PFSK-1 (cell line): ENCODE measurements at regions not wholly inside any gene's neighbourhood (a gene's known extent, or its start where the extent isn't known, plus 50 kb on each side); places are given as distances from the start of the nearest gene placed in this dataset.

Experiments used
- FOXP2 ChIP-seq: optimal IDR thresholded peaks from 2 replicates; pipeline ENCODE3; 2011; ENCODE audit warnings: borderline replicate concordance, control low read depth, inconsistent platforms; ENCODE audit not compliant: insufficient read depth; ENCODE audit errors: extremely low read length, extremely low read depth
- POLR2AphosphoS5 ChIP-seq: IDR thresholded peaks from 2 replicates; pipeline ENCODE4 v1.6.1; 2012; ENCODE audit warnings: low read depth, mild to moderate bottlenecking, control low read depth, low read length, moderate library complexity
- SIN3A ChIP-seq: IDR thresholded peaks from 2 replicates; pipeline ENCODE4 v1.6.1; 2012; ENCODE audit warnings: mild to moderate bottlenecking, low read length, moderate library complexity, borderline replicate concordance; ENCODE audit not compliant: insufficient read depth
- TAF1 ChIP-seq: IDR thresholded peaks from 2 replicates; pipeline ENCODE4 v1.6.1; 2012; ENCODE audit warnings: low read length, control low read depth, borderline replicate concordance; ENCODE audit not compliant: insufficient read depth
- TF ChIP-seq, protein P1 (sequence below), 2 experiments: IDR thresholded peaks; 2 replicates each; pipeline versions ENCODE4 v1.6.1 to v1.8.0; 2011 to 2012; ENCODE audit warnings: low read depth in 2 of 2, low read length in 2 of 2, control low read depth in 1 of 2, inconsistent platforms in 1 of 2, mild to moderate bottlenecking in 1 of 2, moderate library complexity in 1 of 2; ENCODE audit not compliant: insufficient read depth in 1 of 2

DNA sequence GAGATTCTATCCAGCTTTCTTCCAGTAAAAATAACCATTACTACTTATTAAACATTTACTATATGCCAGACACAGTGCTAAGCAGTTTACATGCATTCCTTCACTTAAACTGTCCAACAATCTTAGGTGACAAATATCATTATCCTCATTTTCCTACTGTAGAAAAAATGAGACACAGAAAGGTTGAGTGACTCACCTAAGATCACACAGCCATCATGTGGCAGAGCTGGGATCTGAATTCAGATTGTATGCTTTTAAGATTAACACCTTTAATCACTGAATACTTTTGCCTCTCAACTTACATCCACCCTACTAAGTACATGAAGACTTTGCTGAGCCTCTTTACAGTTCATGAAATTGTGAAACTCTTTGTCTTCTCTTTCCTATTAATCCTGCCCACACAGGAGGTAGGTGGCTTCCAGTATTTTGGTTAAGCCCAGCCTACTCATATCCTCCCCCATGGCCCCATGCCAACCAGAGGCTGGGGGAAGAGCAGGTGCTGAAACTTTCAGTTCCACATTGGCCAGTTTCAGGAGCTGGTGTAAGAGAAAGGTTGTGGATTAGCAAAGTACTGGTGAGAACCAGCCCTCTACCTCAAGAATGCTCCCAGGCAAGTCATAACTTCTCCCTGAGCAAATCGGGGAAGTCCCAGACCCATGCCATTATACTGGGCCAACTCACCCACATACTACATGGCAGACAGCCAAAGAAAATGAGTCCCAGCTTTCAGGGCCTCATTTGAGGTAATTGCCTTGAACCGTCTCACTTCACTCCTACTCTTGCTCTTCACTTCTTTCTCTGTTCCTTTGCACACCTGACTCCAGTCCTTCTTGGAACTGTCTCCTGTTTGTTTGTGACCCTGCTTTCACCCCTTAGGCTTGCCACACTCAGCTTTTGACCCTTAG is 211.1 kb downstream of the GUCY2F start:
- TF ChIP-seq TAF1, result no peak
- TF ChIP-seq FOXP2, result no peak

DNA sequence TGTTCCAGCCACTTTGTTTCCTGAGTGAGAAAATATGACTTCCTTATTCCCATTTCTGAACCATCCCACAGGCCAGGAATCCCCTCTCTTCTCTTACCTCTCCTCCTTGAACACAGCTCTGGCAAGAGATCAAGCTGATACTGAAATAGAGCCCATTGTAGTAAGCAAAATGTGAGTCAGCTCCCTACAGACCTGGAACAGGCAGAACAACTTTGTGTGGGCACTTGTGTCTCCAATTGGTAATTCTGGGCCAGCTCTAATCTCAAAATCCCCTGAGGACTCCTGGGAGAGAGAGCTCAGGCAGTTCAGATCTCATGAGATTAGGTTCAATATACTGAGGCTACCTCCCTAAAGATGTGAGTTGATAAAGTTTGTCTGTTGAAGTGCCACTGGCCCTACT is 213.5 kb downstream of the GUCY2F start:
- TF ChIP-seq FOXP2 (no peak), TAF1 (no peak), POLR2AphosphoS5 (no peak), SIN3A (no peak)
- TF ChIP-seq, protein P1, sequence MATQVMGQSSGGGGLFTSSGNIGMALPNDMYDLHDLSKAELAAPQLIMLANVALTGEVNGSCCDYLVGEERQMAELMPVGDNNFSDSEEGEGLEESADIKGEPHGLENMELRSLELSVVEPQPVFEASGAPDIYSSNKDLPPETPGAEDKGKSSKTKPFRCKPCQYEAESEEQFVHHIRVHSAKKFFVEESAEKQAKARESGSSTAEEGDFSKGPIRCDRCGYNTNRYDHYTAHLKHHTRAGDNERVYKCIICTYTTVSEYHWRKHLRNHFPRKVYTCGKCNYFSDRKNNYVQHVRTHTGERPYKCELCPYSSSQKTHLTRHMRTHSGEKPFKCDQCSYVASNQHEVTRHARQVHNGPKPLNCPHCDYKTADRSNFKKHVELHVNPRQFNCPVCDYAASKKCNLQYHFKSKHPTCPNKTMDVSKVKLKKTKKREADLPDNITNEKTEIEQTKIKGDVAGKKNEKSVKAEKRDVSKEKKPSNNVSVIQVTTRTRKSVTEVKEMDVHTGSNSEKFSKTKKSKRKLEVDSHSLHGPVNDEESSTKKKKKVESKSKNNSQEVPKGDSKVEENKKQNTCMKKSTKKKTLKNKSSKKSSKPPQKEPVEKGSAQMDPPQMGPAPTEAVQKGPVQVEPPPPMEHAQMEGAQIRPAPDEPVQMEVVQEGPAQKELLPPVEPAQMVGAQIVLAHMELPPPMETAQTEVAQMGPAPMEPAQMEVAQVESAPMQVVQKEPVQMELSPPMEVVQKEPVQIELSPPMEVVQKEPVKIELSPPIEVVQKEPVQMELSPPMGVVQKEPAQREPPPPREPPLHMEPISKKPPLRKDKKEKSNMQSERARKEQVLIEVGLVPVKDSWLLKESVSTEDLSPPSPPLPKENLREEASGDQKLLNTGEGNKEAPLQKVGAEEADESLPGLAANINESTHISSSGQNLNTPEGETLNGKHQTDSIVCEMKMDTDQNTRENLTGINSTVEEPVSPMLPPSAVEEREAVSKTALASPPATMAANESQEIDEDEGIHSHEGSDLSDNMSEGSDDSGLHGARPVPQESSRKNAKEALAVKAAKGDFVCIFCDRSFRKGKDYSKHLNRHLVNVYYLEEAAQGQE (IDR thresholded peaks at IDR 0.05; ENCODE audit: insufficient read depth in 1 of 2, low read depth in 2 of 2, low read length in 2 of 2), result no peak

DNA sequence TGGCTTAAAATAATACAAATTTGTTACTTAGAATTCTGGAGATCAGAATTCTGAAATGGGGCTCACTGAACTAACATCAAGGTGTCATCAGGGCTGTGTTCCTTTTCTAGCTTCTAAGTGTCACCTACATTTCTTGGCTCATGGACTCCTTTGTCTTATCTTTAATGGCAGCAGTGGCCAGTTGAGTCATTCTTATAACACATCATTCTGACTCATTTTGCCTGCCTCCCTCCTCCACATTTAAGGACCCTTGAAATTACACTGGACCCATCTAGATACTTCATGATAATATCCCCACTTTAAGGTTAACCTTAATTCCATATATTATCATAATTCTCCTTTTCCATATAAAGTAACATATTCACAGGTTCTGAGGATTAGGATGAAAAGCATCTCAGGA is 215.9 kb downstream of the GUCY2F start:
- TF ChIP-seq POLR2AphosphoS5 (no peak), TAF1 (no peak), SIN3A (no peak), FOXP2 (no peak)
- TF ChIP-seq, protein P1 (IDR thresholded peaks at IDR 0.05; ENCODE audit: insufficient read depth in 1 of 2, low read depth in 2 of 2, low read length in 2 of 2), result no peak

DNA sequence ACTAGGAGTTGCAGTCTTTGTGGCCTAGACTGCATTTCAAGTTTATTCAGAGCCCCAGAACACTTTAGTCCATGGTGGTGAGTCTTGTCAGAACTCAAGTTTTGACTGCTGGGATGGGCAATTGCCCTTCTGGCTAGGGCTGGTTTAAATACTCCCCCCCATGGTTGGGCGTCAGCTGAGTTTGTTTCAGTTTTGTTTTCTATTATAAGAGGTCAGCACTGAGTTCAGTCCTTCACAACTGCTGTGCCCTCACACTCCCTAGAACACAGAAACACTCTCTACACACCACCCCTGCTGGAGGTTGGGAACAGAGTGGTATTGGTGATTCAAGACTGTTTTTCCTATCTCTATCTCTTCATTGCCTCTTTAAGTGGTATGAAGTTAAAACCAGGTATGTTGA is 217.0 kb downstream of the GUCY2F start:
- no peak for TF ChIP-seq SIN3A
- no peak for TF ChIP-seq TAF1
- TF ChIP-seq POLR2AphosphoS5, result no peak
- TF ChIP-seq, protein P1 (IDR thresholded peaks at IDR 0.05; ENCODE audit: insufficient read depth in 1 of 2, low read depth in 2 of 2, low read length in 2 of 2), result no peak
- TF ChIP-seq FOXP2, result no peak

DNA sequence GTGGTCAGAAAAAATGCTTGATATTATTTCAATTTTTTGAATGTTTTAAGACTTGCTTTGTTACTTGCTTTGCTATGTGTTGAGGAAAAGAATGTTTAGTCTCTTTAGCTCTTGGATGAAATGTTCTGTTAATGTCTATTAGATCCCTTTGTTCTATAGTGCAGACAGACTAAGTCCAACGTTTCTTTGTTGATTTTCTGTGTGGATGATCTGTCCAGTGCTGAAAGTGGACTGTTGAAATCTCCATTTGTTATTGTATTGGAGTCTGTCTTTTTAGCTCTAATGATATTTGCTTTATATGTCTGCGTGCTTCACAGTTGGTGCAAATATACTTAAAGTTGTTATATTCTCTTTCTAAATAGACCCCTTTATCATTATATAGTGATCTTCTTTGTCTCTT is 220.6 kb downstream of the GUCY2F start:
- TF ChIP-seq, protein P1 (IDR thresholded peaks at IDR 0.05; ENCODE audit: insufficient read depth in 1 of 2, low read depth in 2 of 2, low read length in 2 of 2), result peak; percentile 66 to 87
- no peak for TF ChIP-seq FOXP2
- TF ChIP-seq POLR2AphosphoS5, result no peak
- TF ChIP-seq TAF1, result no peak
- no peak for TF ChIP-seq SIN3A
